Fibroblast of mammary gland (primary cell): ENCODE measurements at regions not wholly inside any gene's neighbourhood (a gene's known extent, or its start where the extent isn't known, plus 50 kb on each side); places are given as distances from the start of the nearest gene placed in this dataset.

Experiments
- DNase-seq: peaks from one replicate; pipeline ENCODE4 v3.0.0-alpha.2; 2010; ENCODE audit warnings: low read depth
- H3K4me3 ChIP-seq: 2 replicates; pipeline ENCODE4 v1.5.1; 2011; ENCODE audit warnings: low read depth, mild to moderate bottlenecking, low read length, moderate library complexity; ENCODE audit not compliant: control insufficient read depth
- TF ChIP-seq, protein P1 (sequence below): conservative IDR thresholded peaks from 2 replicates; pipeline ENCODE4 v1.5.1; 2011; ENCODE audit warnings: low read depth, low read length, inconsistent platforms; ENCODE audit not compliant: control insufficient read depth, insufficient read depth

DNA sequence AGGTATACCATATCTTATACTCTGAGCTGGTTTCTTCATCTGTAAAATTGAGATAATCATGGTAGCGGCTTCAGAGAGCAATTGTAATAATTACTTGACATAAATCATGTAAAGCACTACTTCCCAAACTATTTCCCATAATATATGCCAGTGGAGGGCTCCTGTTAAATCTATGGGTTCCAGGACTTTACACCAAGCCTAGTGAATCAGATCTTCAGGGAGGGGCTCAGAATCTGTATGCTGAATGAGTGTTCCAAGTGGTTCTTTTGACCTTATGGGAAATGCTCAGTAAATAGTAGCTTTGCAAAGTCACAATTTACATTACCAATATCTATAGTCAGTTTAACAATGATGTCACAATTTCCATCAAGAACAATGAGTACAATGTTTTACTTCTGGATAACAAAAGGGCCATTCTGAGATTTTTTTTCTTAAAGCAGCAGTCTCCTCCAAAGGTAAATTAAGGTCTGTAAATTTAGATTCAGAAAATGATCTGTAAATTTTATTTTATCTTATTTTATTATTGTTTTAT lies 50.9 kb upstream of the NLK start:
- TF ChIP-seq, protein P1, sequence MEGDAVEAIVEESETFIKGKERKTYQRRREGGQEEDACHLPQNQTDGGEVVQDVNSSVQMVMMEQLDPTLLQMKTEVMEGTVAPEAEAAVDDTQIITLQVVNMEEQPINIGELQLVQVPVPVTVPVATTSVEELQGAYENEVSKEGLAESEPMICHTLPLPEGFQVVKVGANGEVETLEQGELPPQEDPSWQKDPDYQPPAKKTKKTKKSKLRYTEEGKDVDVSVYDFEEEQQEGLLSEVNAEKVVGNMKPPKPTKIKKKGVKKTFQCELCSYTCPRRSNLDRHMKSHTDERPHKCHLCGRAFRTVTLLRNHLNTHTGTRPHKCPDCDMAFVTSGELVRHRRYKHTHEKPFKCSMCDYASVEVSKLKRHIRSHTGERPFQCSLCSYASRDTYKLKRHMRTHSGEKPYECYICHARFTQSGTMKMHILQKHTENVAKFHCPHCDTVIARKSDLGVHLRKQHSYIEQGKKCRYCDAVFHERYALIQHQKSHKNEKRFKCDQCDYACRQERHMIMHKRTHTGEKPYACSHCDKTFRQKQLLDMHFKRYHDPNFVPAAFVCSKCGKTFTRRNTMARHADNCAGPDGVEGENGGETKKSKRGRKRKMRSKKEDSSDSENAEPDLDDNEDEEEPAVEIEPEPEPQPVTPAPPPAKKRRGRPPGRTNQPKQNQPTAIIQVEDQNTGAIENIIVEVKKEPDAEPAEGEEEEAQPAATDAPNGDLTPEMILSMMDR, result no peak
- DNase-seq, result no peak
- H3K4me3 ChIP-seq, result no peak overlapping the region
